Liver (tissue), 8 donors: ENCODE measurements at regions not wholly inside any gene's neighbourhood (a gene's known extent, or its start where the extent isn't known, plus 50 kb on each side); places are given as distances from the start of the nearest gene placed in this dataset.
A peak's percentile ranks its signal among the peaks of the same experiment; 100 is the strongest.

Experiments used
- DNase-seq: peaks from one replicate; pipeline ENCODE4 v3.0.0-alpha.2; 2017; ENCODE audit warnings: low spot score
- H3K27ac ChIP-seq, 2 donors: one replicate each; pipeline ENCODE4 v1.7.0; 2013; ENCODE audit warnings: inconsistent platforms in 2 of 2, low read length in 2 of 2, control low read depth in 1 of 2, low read depth in 1 of 2, mild to moderate bottlenecking in 1 of 2
- H3K27me3 ChIP-seq, 4 donors: one replicate each; pipeline versions ENCODE4 v1.6.1 to v1.7.0; 2013; ENCODE audit warnings: low read length in 3 of 4, inconsistent platforms in 1 of 4, mild to moderate bottlenecking in 1 of 4, moderate library complexity in 1 of 4; ENCODE audit not compliant: control insufficient read depth in 4 of 4, insufficient read depth in 4 of 4
- H3K36me3 ChIP-seq, 4 donors: one replicate each; pipeline versions ENCODE4 v1.6.1 to v1.7.0; 2013; ENCODE audit warnings: low read length in 3 of 4, mild to moderate bottlenecking in 3 of 4, low read depth in 1 of 4, moderate library complexity in 1 of 4; ENCODE audit not compliant: control insufficient read depth in 4 of 4, insufficient read depth in 3 of 4
- H3K4me1 ChIP-seq, 4 donors: one replicate each; pipeline versions ENCODE4 v1.6.1 to v1.7.0; 2013; ENCODE audit warnings: low read length in 3 of 4, mild to moderate bottlenecking in 3 of 4, moderate library complexity in 1 of 4; ENCODE audit not compliant: control insufficient read depth in 4 of 4, insufficient read depth in 4 of 4
- H3K4me3 ChIP-seq, 3 donors: one replicate each; pipeline versions ENCODE4 v1.6.1 to v1.7.0; 2013; ENCODE audit warnings: low read length in 3 of 3, control low read depth in 1 of 3, low read depth in 1 of 3, mild to moderate bottlenecking in 1 of 3
- H3K9ac ChIP-seq, 2 donors: one replicate each; pipeline ENCODE4 v1.7.0; 2013; ENCODE audit warnings: low read length in 2 of 2, mild to moderate bottlenecking in 2 of 2, moderate library complexity in 2 of 2, control low read depth in 1 of 2, low read depth in 1 of 2
- H3K9me3 ChIP-seq, 4 donors: one replicate each; pipeline versions ENCODE4 v1.6.1 to v1.7.0; 2013; ENCODE audit warnings: low read length in 3 of 4; ENCODE audit not compliant: control insufficient read depth in 4 of 4
- EGR1 ChIP-seq, 2 donors: IDR thresholded peaks; 2 replicates each; pipeline ENCODE4 v1.6.1; 2016 to 2018; ENCODE audit warnings: antibody characterized with exemption in 2 of 2, low read depth in 2 of 2
- FOXA1 ChIP-seq: IDR thresholded peaks from 2 replicates; pipeline ENCODE4 v1.6.1; 2016; ENCODE audit warnings: antibody characterized with exemption
- FOXA2 ChIP-seq: IDR thresholded peaks from 2 replicates; pipeline ENCODE4 v1.6.1; 2016; ENCODE audit warnings: antibody characterized with exemption
- HNF4A ChIP-seq, 2 donors: conservative IDR thresholded peaks; 2 replicates each; pipeline ENCODE4 v1.6.1; 2016; ENCODE audit warnings: antibody characterized with exemption in 2 of 2, mild to moderate bottlenecking in 2 of 2
- HNF4G ChIP-seq: IDR thresholded peaks from 2 replicates; pipeline ENCODE4 v1.6.1; 2016; ENCODE audit warnings: antibody characterized with exemption
- JUND ChIP-seq, 2 donors: IDR thresholded peaks; 2 replicates each; pipeline ENCODE4 v1.6.1; 2016; ENCODE audit warnings: antibody characterized with exemption in 2 of 2
- NR2F2 ChIP-seq: IDR thresholded peaks from 2 replicates; pipeline ENCODE4 v1.6.1; 2016; ENCODE audit warnings: antibody characterized with exemption
- RAD21 ChIP-seq, 2 donors: IDR thresholded peaks; 2 replicates each; pipeline ENCODE4 v1.6.1; 2016; ENCODE audit warnings: antibody characterized with exemption in 2 of 2, mild to moderate bottlenecking in 2 of 2
- RXRA ChIP-seq, 2 donors: IDR thresholded peaks; 2 replicates each; pipeline ENCODE4 v1.6.1; 2017 to 2018; ENCODE audit warnings: antibody characterized with exemption in 2 of 2, mild to moderate bottlenecking in 1 of 2
- YY1 ChIP-seq: IDR thresholded peaks from 2 replicates; pipeline ENCODE4 v1.6.1; 2016; ENCODE audit warnings: antibody characterized with exemption, mild to moderate bottlenecking
- WGBS: extraction: QIAGEN DNeasy Blood & Tissue Kit; methylation state at CpG from one replicate; pipeline ENCODE4 v1.1.7; 2013; 5-methylcytosine and 5-hydroxymethylcytosine counted together
- TF ChIP-seq, protein P1 (sequence below): IDR thresholded peaks from 2 replicates; pipeline ENCODE4 v1.6.1; 2016; ENCODE audit warnings: antibody characterized with exemption, mild to moderate bottlenecking
- TF ChIP-seq, protein P2 (sequence below): IDR thresholded peaks from 2 replicates; pipeline ENCODE4 v1.6.1; 2016; ENCODE audit warnings: antibody characterized with exemption
- TF ChIP-seq, protein P3 (sequence below): IDR thresholded peaks from 2 replicates; pipeline ENCODE4 v1.6.1; 2016; ENCODE audit warnings: antibody characterized with exemption
- TF ChIP-seq, protein P4 (sequence below): fragments of 150-350 bp; IDR thresholded peaks from 2 replicates; pipeline ENCODE4 v1.5.1; 2017; ENCODE audit warnings: improper control_type of control experiment, low read depth, low read length; ENCODE audit not compliant: missing input control
- TF ChIP-seq, protein P5 (sequence below): IDR thresholded peaks from 2 replicates; pipeline ENCODE4 v1.6.1; 2016; ENCODE audit warnings: antibody characterized with exemption
- donor health status: healthy.
- donor health status: healthy.
- donor health status: healthy.
- donor health status: healthy.
- donor health status: healthy.

DNA sequence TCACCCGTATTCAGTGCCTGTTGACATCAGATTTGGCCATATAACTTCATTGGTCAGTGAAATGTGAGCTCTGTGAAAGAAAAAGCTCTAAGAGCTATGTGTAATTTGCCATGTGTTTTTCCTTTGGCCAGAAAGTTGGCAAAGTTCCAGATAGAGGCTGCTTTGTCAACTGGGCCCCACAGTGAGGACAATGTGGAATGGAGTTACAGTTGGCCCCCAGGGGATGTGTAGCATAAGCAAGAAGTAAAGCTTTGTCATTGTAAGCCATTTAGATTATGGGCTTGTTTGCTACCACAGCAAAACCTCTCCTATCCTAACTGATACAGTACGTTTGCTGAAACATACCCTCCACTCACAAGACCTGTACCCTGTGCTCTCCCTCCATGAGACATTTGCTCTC is 119.1 kb upstream of the HABP2 start:
- no peak overlapping the region for H3K9ac ChIP-seq
- 91% methylated on average over 2 of the region's 2 CpGs for WGBS
- no peaks in the 10 kb centered on the region for H3K27me3 ChIP-seq
- no peak overlapping the region for H3K27ac ChIP-seq
- no peak for DNase-seq
- TF ChIP-seq FOXA2 (no peak), RAD21 (IDR thresholded peaks at IDR 0.05) (no peak), RXRA (IDR thresholded peaks at IDR 0.05) (no peak), HNF4A (conservative IDR thresholded peaks at IDR 0.05) (no peak), YY1 (no peak)
- TF ChIP-seq, protein P1, sequence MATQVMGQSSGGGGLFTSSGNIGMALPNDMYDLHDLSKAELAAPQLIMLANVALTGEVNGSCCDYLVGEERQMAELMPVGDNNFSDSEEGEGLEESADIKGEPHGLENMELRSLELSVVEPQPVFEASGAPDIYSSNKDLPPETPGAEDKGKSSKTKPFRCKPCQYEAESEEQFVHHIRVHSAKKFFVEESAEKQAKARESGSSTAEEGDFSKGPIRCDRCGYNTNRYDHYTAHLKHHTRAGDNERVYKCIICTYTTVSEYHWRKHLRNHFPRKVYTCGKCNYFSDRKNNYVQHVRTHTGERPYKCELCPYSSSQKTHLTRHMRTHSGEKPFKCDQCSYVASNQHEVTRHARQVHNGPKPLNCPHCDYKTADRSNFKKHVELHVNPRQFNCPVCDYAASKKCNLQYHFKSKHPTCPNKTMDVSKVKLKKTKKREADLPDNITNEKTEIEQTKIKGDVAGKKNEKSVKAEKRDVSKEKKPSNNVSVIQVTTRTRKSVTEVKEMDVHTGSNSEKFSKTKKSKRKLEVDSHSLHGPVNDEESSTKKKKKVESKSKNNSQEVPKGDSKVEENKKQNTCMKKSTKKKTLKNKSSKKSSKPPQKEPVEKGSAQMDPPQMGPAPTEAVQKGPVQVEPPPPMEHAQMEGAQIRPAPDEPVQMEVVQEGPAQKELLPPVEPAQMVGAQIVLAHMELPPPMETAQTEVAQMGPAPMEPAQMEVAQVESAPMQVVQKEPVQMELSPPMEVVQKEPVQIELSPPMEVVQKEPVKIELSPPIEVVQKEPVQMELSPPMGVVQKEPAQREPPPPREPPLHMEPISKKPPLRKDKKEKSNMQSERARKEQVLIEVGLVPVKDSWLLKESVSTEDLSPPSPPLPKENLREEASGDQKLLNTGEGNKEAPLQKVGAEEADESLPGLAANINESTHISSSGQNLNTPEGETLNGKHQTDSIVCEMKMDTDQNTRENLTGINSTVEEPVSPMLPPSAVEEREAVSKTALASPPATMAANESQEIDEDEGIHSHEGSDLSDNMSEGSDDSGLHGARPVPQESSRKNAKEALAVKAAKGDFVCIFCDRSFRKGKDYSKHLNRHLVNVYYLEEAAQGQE, result no peak
- TF ChIP-seq, protein P2, sequence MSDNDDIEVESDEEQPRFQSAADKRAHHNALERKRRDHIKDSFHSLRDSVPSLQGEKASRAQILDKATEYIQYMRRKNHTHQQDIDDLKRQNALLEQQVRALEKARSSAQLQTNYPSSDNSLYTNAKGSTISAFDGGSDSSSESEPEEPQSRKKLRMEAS, result no peak
- TF ChIP-seq, protein P3, sequence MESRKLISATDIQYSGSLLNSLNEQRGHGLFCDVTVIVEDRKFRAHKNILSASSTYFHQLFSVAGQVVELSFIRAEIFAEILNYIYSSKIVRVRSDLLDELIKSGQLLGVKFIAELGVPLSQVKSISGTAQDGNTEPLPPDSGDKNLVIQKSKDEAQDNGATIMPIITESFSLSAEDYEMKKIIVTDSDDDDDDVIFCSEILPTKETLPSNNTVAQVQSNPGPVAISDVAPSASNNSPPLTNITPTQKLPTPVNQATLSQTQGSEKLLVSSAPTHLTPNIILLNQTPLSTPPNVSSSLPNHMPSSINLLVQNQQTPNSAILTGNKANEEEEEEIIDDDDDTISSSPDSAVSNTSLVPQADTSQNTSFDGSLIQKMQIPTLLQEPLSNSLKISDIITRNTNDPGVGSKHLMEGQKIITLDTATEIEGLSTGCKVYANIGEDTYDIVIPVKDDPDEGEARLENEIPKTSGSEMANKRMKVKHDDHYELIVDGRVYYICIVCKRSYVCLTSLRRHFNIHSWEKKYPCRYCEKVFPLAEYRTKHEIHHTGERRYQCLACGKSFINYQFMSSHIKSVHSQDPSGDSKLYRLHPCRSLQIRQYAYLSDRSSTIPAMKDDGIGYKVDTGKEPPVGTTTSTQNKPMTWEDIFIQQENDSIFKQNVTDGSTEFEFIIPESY, result no peak
- TF ChIP-seq, protein P4, sequence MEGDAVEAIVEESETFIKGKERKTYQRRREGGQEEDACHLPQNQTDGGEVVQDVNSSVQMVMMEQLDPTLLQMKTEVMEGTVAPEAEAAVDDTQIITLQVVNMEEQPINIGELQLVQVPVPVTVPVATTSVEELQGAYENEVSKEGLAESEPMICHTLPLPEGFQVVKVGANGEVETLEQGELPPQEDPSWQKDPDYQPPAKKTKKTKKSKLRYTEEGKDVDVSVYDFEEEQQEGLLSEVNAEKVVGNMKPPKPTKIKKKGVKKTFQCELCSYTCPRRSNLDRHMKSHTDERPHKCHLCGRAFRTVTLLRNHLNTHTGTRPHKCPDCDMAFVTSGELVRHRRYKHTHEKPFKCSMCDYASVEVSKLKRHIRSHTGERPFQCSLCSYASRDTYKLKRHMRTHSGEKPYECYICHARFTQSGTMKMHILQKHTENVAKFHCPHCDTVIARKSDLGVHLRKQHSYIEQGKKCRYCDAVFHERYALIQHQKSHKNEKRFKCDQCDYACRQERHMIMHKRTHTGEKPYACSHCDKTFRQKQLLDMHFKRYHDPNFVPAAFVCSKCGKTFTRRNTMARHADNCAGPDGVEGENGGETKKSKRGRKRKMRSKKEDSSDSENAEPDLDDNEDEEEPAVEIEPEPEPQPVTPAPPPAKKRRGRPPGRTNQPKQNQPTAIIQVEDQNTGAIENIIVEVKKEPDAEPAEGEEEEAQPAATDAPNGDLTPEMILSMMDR, result no peak
- TF ChIP-seq, protein P5, sequence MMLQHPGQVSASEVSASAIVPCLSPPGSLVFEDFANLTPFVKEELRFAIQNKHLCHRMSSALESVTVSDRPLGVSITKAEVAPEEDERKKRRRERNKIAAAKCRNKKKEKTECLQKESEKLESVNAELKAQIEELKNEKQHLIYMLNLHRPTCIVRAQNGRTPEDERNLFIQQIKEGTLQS, result no peak
- H3K36me3 ChIP-seq, result no peaks in the 10 kb centered on the region
- no peak overlapping the region for H3K4me3 ChIP-seq
- H3K9me3 ChIP-seq, result peaks cover 0 to 6% (median 0%) of the 10 kb centered on the region in 4 donors
- peaks cover 4 to 18% (median 10%) of the 10 kb centered on the region in 4 donors for H3K4me1 ChIP-seq

DNA sequence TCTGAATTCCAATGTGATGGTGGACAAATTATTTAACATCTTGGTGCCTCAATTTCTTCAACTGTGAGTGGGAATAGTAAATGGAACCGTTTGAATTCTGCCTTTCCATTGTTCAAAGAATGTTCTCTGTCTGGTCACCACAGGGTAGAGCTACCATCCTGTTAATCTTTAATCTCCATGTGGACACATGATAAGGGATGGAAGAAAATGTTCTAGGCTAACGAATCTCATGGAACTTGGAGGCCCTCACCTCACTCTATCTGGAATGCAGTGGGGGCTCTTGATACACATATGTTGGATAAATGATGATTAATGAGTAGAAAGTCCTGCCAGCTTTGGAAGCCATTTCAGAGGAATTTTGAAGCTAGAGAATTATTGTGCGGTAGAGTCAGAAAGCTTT is 118.5 kb upstream of the HABP2 start:
- DNase-seq, result no peak
- no peak overlapping the region for H3K27ac ChIP-seq
- H3K4me1 ChIP-seq, result peaks cover 4 to 18% (median 10%) of the 10 kb centered on the region in 4 donors
- no peaks in the 10 kb centered on the region for H3K36me3 ChIP-seq
- H3K9ac ChIP-seq, result no peak overlapping the region
- WGBS, result 52% methylated on average over 3 of the region's 3 CpGs
- H3K9me3 ChIP-seq, result peaks cover 0 to 6% (median 0%) of the 10 kb centered on the region in 4 donors
- H3K27me3 ChIP-seq, result no peaks in the 10 kb centered on the region
- H3K4me3 ChIP-seq, result no peak overlapping the region
- TF ChIP-seq, protein P5, result no peak
- TF ChIP-seq RXRA (IDR thresholded peaks at IDR 0.05) (peak in 1 of 2 donors; percentile 45), EGR1 (IDR thresholded peaks at IDR 0.05; ENCODE audit: low read depth in 2 of 2) (no peak), FOXA1 (no peak), RAD21 (IDR thresholded peaks at IDR 0.05) (peak in 1 of 2 donors; percentile 9), FOXA2 (no peak), NR2F2 (no peak), JUND (IDR thresholded peaks at IDR 0.05) (no peak), HNF4G (no peak), YY1 (peak; percentile 70), HNF4A (conservative IDR thresholded peaks at IDR 0.05) (peak in 1 of 2 donors; percentile 34)
- TF ChIP-seq, protein P4, result no peak
- TF ChIP-seq, protein P1, result no peak
- TF ChIP-seq, protein P2, result no peak
